ENCODE measurements at regions not wholly inside any gene's neighbourhood (a gene's known extent, or its start where the extent isn't known, plus 50 kb on each side); places are given as distances from the start of the nearest gene placed in this dataset.

- Histone ChIP-seq H3K4ac (ENCODE audit: low read depth, low read length) (no peak overlapping the region), H3K23ac (ENCODE audit: low read depth, low read length) (no peak overlapping the region), H3K9me1 (ENCODE audit: insufficient read depth, low read length) (no peaks in the 10 kb centered on the region), H4K20me1 (ENCODE audit: insufficient read depth, low read length) (no peaks in the 10 kb centered on the region), H4K91ac (ENCODE audit: insufficient read depth, low read depth, low read length) (no peak overlapping the region), H3K4me2 (ENCODE audit: low read depth, low read length) (no peak overlapping the region), H3K36me3 (ENCODE audit: control insufficient read depth, insufficient read depth, low read length) (no peaks in the 10 kb centered on the region), H2BK5ac (ENCODE audit: low read depth, low read length, poor library complexity, severe bottlenecking) (no peak overlapping the region), H3K9ac (ENCODE audit: low read depth, low read length) (no peak overlapping the region), H2AK5ac (ENCODE audit: low read depth, low read length) (no peak overlapping the region), H3K9me3 (ENCODE audit: control insufficient read depth, insufficient read depth, low read length) (0 out of 2 replicates have a peak, but pooled peaks cover 2% of the 10 kb centered on the region), H3K79me1 (ENCODE audit: low read depth in 1 of 2, low read length in 2 of 2) (no peaks in the 10 kb centered on the region), H2BK120ac (ENCODE audit: low read depth, low read length) (no peak overlapping the region), H3K18ac (ENCODE audit: low read depth, low read length) (no peak overlapping the region), H4K5ac (ENCODE audit: low read depth, low read length) (no peak overlapping the region), H3K4me1 (ENCODE audit: control insufficient read depth, insufficient read depth, low read length) (no peaks in the 10 kb centered on the region), H2BK20ac (ENCODE audit: low read depth, low read length) (no peak overlapping the region), H3K4me3 (ENCODE audit: insufficient read depth, low read depth, low read length) (no peak overlapping the region), H2AK9ac (replicated peaks; ENCODE audit: low read depth, low read length, poor library complexity) (no peak overlapping the region), H3K56ac (ENCODE audit: extremely low read depth, insufficient read depth, low read length) (no peak overlapping the region), H3K27me3 (ENCODE audit: control insufficient read depth, insufficient read depth, low read length) (no peaks in the 10 kb centered on the region), H3K14ac (replicated peaks; ENCODE audit: low read depth, low read length) (no peak overlapping the region), H2BK15ac (ENCODE audit: low read depth, low read length) (no peak overlapping the region), H4K8ac (ENCODE audit: low read depth in 2 of 2, low read length in 2 of 2) (no peak overlapping the region), H2AFZ (replicated peaks; ENCODE audit: low read length, poor library complexity) (no peak overlapping the region), H3K27ac (ENCODE audit: insufficient read depth, low read length) (no peak overlapping the region)
- 63% methylated on average over 1 of the region's 2 CpGs; no CpG with 5 or more reads in 1 of the 2 experiments for WGBS, 2 experiments (ENCODE audit: extremely low coverage in 2 of 2, insufficient read length in 1 of 2)
- ChIA-PET CTCF (no interaction called here), POLR2A (ENCODE audit: unreplicated experiment) (no interaction called here)
- intact Hi-C loops (cut with micrococcal nuclease) (no loop called here), in situ Hi-C loops (cut with MboI; ENCODE audit: low sequenced_read_pairs) (no loop called here), dilution Hi-C loops (cut with HindIII; ENCODE audit: low sequenced_read_pairs, unreplicated experiment) (no loop called here)
- no TSS peak for BruUV-seq (replicated peaks)
- TF ChIP-seq MAZ (IDR thresholded peaks at IDR 0.05; ENCODE audit: borderline replicate concordance, low read depth, low read length) (no peak), SMC3 (IDR thresholded peaks at IDR 0.05; ENCODE audit: low read depth, low read length) (no peak), RAD21 (IDR thresholded peaks at IDR 0.05; ENCODE audit: low read length) (no peak), CHD1 (IDR thresholded peaks at IDR 0.05; ENCODE audit: low read depth, low read length) (no peak), RCOR1 (IDR thresholded peaks at IDR 0.05; ENCODE audit: insufficient replicate concordance, low read length) (no peak), ELK1 (IDR thresholded peaks at IDR 0.05; ENCODE audit: borderline replicate concordance, low read depth, low read length) (no peak)
- ATAC-seq (ENCODE audit: low read depth) (no peak), DNase-seq (no peak)
These were observed 541.3 kb downstream of the GBA3 start for GRCh38 chr4:23234018-23234417.
